H9 (cell line): ENCODE measurements at regions not wholly inside any gene's neighbourhood (a gene's known extent, or its start where the extent isn't known, plus 50 kb on each side); places are given as distances from the start of the nearest gene placed in this dataset.

ENCODE experiments used
- DNase-seq: peaks from one replicate; pipeline ENCODE4 v3.0.0-alpha.2; 2017
- H2AFZ ChIP-seq: one replicate; pipeline ENCODE4 v1.6.1; 2013; ENCODE audit warnings: mild to moderate bottlenecking, low read length, control low read depth, moderate library complexity
- H2AK5ac ChIP-seq: 2 replicates; pipeline ENCODE4 v1.6.1; 2013; ENCODE audit warnings: low read length, control low read depth, mixed read lengths; ENCODE audit not compliant: insufficient read length
- H2BK120ac ChIP-seq: one replicate; pipeline ENCODE4 v1.6.1; 2013; ENCODE audit warnings: low read depth, mild to moderate bottlenecking, low read length, control low read depth, inconsistent platforms; ENCODE audit not compliant: poor library complexity, severe bottlenecking
- H2BK12ac ChIP-seq: 2 replicates; pipeline ENCODE4 v1.6.1; 2013; ENCODE audit warnings: low read length, control low read depth, mixed read lengths, low read depth; ENCODE audit not compliant: insufficient read length
- H2BK15ac ChIP-seq: 2 replicates; pipeline ENCODE4 v1.6.1; 2013; ENCODE audit warnings: low read depth, low read length, control low read depth
- H2BK20ac ChIP-seq: one replicate; pipeline ENCODE4 v1.6.1; 2013; ENCODE audit warnings: low read depth, mild to moderate bottlenecking, low read length, control low read depth, inconsistent platforms; ENCODE audit not compliant: poor library complexity, severe bottlenecking
- H2BK5ac ChIP-seq: 2 replicates; pipeline ENCODE4 v1.6.1; 2013; ENCODE audit warnings: low read length, control low read depth, mixed read lengths; ENCODE audit not compliant: insufficient read length
- H3K14ac ChIP-seq: 2 replicates; pipeline ENCODE4 v1.6.1; 2013; ENCODE audit warnings: low read length, control low read depth; ENCODE audit not compliant: insufficient read depth
- H3K18ac ChIP-seq: 2 replicates; pipeline ENCODE4 v1.6.1; 2013; ENCODE audit warnings: low read depth, mild to moderate bottlenecking, mixed read lengths, low read length, control low read depth; ENCODE audit not compliant: insufficient read length
- H3K23ac ChIP-seq: 2 replicates; pipeline ENCODE4 v1.6.1; 2013; ENCODE audit warnings: low read length, control low read depth, mixed read lengths, low read depth; ENCODE audit not compliant: insufficient read length
- H3K23me2 ChIP-seq: 2 replicates; pipeline ENCODE4 v1.6.1; 2013; ENCODE audit warnings: low read depth, mild to moderate bottlenecking, mixed read lengths, low read length, control low read depth; ENCODE audit not compliant: insufficient read length, poor library complexity, severe bottlenecking
- H3K27ac ChIP-seq: 2 replicates; pipeline ENCODE4 v1.5.1; 2013; ENCODE audit warnings: low read length, control low read depth, mixed read lengths, low read depth; ENCODE audit not compliant: insufficient read length
- H3K27me3 ChIP-seq: 2 replicates; pipeline ENCODE4 v1.6.1; 2013; ENCODE audit warnings: low read length, control low read depth, inconsistent platforms; ENCODE audit not compliant: insufficient read depth
- H3K4ac ChIP-seq: 2 replicates; pipeline ENCODE4 v1.6.1; 2013; ENCODE audit warnings: low read depth, mild to moderate bottlenecking, control low read depth, inconsistent platforms, low read length, moderate library complexity
- H3K4me1 ChIP-seq: 2 replicates; pipeline ENCODE4 v1.6.1; 2013; ENCODE audit warnings: low read length, control low read depth, inconsistent platforms; ENCODE audit not compliant: insufficient read depth
- H3K4me2 ChIP-seq: 2 replicates; pipeline ENCODE4 v1.6.1; 2013; ENCODE audit warnings: low read length, control low read depth, mixed read lengths; ENCODE audit not compliant: insufficient read length, insufficient read depth
- H3K56ac ChIP-seq: 2 replicates; pipeline ENCODE4 v1.6.1; 2013; ENCODE audit warnings: low read depth, mild to moderate bottlenecking, mixed read lengths, low read length, control low read depth; ENCODE audit not compliant: insufficient read length
- H3K79me1 ChIP-seq: 2 replicates; pipeline ENCODE4 v1.6.1; 2013; ENCODE audit warnings: low read depth, mild to moderate bottlenecking, moderate library complexity, low read length, control low read depth, inconsistent platforms; ENCODE audit not compliant: insufficient read depth, poor library complexity, severe bottlenecking
- H3K79me2 ChIP-seq: 2 replicates; pipeline ENCODE4 v1.6.1; 2013; ENCODE audit warnings: low read length, control low read depth, inconsistent platforms; ENCODE audit not compliant: insufficient read depth
- H3K9ac ChIP-seq: 2 replicates; pipeline ENCODE4 v1.6.1; 2013; ENCODE audit warnings: low read length, control low read depth, mixed read lengths; ENCODE audit not compliant: insufficient read length; ENCODE audit errors: extremely low read depth
- H3K9me3 ChIP-seq: one replicate; pipeline ENCODE4 v1.6.1; 2013; ENCODE audit warnings: low read depth, low read length, inconsistent platforms; ENCODE audit not compliant: control insufficient read depth
- H3T11ph ChIP-seq: one replicate; pipeline ENCODE4 v1.6.1; 2013; ENCODE audit warnings: mild to moderate bottlenecking, low read length, control low read depth, inconsistent platforms
- H4K20me1 ChIP-seq: one replicate; pipeline ENCODE4 v1.6.1; 2013; ENCODE audit not compliant: control insufficient read depth, insufficient read length, insufficient read depth
- H4K5ac ChIP-seq: 2 replicates; pipeline ENCODE4 v1.6.1; 2013; ENCODE audit warnings: low read depth, mild to moderate bottlenecking, mixed read lengths, low read length, control low read depth; ENCODE audit not compliant: insufficient read length
- H4K8ac ChIP-seq: replicated peaks from 2 replicates; pipeline ENCODE4 v1.6.1; 2013; ENCODE audit warnings: low read length, control low read depth, mixed read lengths, low read depth; ENCODE audit not compliant: insufficient read length
- H4K91ac ChIP-seq: 2 replicates; pipeline ENCODE4 v1.6.1; 2013; ENCODE audit warnings: low read depth, mild to moderate bottlenecking, moderate library complexity, mixed read lengths, low read length, control low read depth; ENCODE audit not compliant: insufficient read length
- H3K27ac Mint-ChIP-seq, 3 experiments: 2 replicates in 2 of 3; 3 replicates in 1 of 3; pipeline ENCODE4 v1.8.0; 2020 to 2021; ENCODE audit warnings: mixed read lengths in 3 of 3, mild to moderate bottlenecking in 1 of 3, moderate library complexity in 1 of 3
- H3K27me3 Mint-ChIP-seq: 2 replicates; pipeline ENCODE4 v1.8.0; 2021; ENCODE audit warnings: low read depth, mild to moderate bottlenecking, moderate library complexity, mixed read lengths
- H3K36me3 Mint-ChIP-seq, 3 experiments: 2 replicates in 2 of 3; 3 replicates in 1 of 3; pipeline ENCODE4 v1.8.0; 2020 to 2021; ENCODE audit warnings: low read depth in 3 of 3, mixed read lengths in 3 of 3; ENCODE audit not compliant: insufficient read depth in 1 of 3
- H3K4me1 Mint-ChIP-seq, 2 experiments: 2 replicates each; pipeline ENCODE4 v1.8.0; 2020; ENCODE audit warnings: mixed read lengths in 2 of 2
- H3K4me3 Mint-ChIP-seq, 2 experiments: 2 replicates in 1 of 2; 3 replicates in 1 of 2; pipeline ENCODE4 v1.8.0; 2020 to 2021; ENCODE audit warnings: mild to moderate bottlenecking in 2 of 2, mixed read lengths in 2 of 2, moderate library complexity in 1 of 2
- H3K9me3 Mint-ChIP-seq, 2 experiments: 2 replicates in 1 of 2; 3 replicates in 1 of 2; pipeline ENCODE4 v1.8.0; 2020; ENCODE audit warnings: mild to moderate bottlenecking in 2 of 2, mixed read lengths in 2 of 2, moderate library complexity in 1 of 2
- CTCF ChIP-seq: fragments of 200-600 bp; sonication (generic); conservative IDR thresholded peaks from 3 replicates; pipeline ENCODE4 v1.8.0; 2021; ENCODE audit warnings: antibody characterized with exemption, mild to moderate bottlenecking
- WGBS: extraction: QIAGEN DNeasy Blood & Tissue Kit; methylation state at CpG from one replicate; pipeline ENCODE4 v1.1.7; 2013; ENCODE audit warnings: missing lambda C conversion rate, low lambda C conversion rate, mixed read lengths; ENCODE audit not compliant: insufficient read length; ENCODE audit errors: extremely low coverage; 5-methylcytosine and 5-hydroxymethylcytosine counted together

- no CpG with 5 or more reads among the region's 5 CpGs for WGBS
- no peak for TF ChIP-seq CTCF
These were observed 226.7 kb upstream of the NOCT start for GRCh38 chr4:138788857-138789256.

More at GRCh38 chr4:138788857-138789256, 226.7 kb upstream of the NOCT start:
- DNase-seq: no peak
- Histone ChIP-seq H3K4ac (no peak overlapping the region), H3K56ac (no peak overlapping the region), H2BK12ac (no peak overlapping the region), H3K79me1 (no peaks in the 10 kb centered on the region), H4K20me1 (no peaks in the 10 kb centered on the region), H3K18ac (no peak overlapping the region), H2BK120ac (no peak overlapping the region), H3K23me2 (no peaks in the 10 kb centered on the region), H3K9ac (no peak overlapping the region), H3K9me3 (no peaks in the 10 kb centered on the region), H2BK5ac (no peak overlapping the region), H2BK15ac (no peak overlapping the region), H3K4me1 (no peaks in the 10 kb centered on the region; the same call in 1 of the 2 replicates), H3K14ac (no peak overlapping the region), H4K5ac (no peak overlapping the region), H3K27me3 (no peaks in the 10 kb centered on the region), H3K27ac (no peak overlapping the region), H2BK20ac (no peak overlapping the region), H3K23ac (no peak overlapping the region), H2AFZ (no peak overlapping the region), H3K79me2 (no peaks in the 10 kb centered on the region; the same call in 1 of the 2 replicates), H4K8ac (no peak overlapping the region), H4K91ac (no peak overlapping the region), H3K4me2 (no peak overlapping the region), H2AK5ac (no peak overlapping the region), H3T11ph (no peak overlapping the region)
- peaks cover 0 to 2% of the 10 kb centered on the region in 2 experiments; a peak in 1 of 5 replicates for H3K9me3 Mint-ChIP-seq
- no peak overlapping the region for H3K27ac Mint-ChIP-seq
- H3K36me3 Mint-ChIP-seq: no peaks in the 10 kb centered on the region; a peak in 1 of 7 replicates
- H3K4me3 Mint-ChIP-seq: no peak overlapping the region
- H3K4me1 Mint-ChIP-seq: peaks cover 4 to 11% of the 10 kb centered on the region in 2 experiments; a peak in 2 of 4 replicates
- peaks cover 2% of the 10 kb centered on the region; the same call in 1 of the 2 replicates for H3K27me3 Mint-ChIP-seq
